NCI-H2196 treated with DMSO at 0.1 percent for 48 hours (cell line): ENCODE measurements at regions not wholly inside any gene's neighbourhood (a gene's known extent, or its start where the extent isn't known, plus 50 kb on each side); places are given as distances from the start of the nearest gene placed in this dataset.

Experiments used
- DNase-seq: peaks from one replicate; lab custom pipeline; 2025; ENCODE audit not compliant: unreplicated experiment; lab: John Stamatoyannopoulos, UW

GRCh38 chr13:97134364-97135095 lies 87.6 kb upstream of the MBNL2 start:
- no peak for DNase-seq

DNA sequence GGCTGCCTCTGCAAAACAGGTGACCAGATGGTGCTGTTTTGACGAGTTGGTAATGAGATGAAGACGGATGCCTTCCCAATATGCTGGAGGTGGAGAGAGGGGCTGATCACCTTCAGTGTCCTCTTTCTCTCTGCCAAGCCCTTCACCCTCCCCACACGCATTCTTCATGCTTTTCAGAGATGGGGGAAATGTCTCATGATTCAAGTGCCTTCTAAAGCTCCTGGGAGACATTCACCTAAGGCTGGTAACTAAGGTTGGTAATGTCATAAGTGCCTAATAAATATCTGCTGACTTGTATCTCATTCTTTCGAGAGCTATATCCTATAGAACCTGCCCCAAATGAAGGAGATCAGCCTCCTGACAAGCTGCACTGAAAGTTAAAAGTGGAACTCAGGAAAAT lies 86.2 kb upstream of the MBNL2 start:
- DNase-seq: no peak

DNA sequence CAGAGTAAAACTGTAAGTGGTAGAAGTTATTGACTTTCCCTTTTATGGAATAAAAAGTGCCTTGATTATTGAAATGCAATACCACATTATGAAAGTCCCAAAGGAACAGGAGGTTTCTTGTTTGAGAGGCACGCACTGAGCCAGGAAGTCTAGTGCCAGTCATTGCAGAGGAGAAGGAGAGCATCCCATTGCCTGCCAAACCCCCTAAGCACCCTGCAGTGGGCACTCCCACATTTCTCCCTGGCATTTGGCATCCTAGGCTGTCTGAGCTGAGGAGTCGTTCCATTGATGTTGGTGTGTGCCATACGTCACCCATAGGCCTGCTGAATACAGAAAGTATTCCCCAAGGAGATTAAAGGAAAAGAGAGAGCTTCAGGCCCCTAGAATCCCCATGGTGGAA lies 85.7 kb upstream of the MBNL2 start:
- DNase-seq: no peak

DNA sequence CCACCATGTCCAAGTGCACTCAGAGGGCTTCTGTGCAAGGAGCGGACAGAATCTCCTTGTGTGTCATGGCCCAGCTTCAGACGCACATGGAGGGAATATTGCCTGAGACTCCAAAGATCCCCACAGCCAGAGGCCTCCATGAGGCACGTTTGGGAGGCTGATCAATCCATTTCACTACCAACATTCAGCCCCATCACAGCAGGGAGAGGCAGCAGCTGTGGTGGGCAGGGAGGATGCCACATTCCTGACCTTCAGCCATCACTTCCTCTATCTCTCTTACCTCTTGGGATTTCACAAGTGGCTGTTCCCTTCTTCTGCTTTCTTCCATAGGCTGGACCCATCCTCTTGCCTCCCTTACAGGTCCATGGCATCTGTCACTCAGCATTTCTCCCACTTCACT lies 82.4 kb upstream of the MBNL2 start:
- no peak for DNase-seq

- no peak for DNase-seq
Observed at GRCh38 chr13:97140131-97140530, 82.0 kb upstream of the MBNL2 start.

DNA sequence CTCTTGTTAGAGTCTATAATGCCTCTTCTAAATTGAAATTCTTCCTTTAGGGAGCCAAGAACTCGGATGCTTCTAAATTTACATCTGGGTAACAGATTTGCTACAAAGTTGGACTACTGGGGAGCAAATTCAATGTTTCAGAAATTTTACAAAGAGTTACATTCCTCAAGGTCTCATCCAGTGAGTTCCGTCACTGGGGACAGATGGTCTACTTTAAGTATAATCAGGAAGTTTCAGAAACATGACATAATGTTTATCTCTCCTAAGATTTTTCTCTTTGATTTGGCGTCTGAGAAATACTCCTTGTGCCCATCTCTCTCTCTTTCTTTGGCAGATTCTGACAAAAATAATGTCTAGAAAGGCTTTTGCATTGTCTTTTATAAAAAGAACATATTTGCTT lies 81.5 kb upstream of the MBNL2 start:
- DNase-seq: no peak

GRCh38 chr13:97141097-97141496 lies 81.0 kb upstream of the MBNL2 start:
- no peak for DNase-seq

DNA sequence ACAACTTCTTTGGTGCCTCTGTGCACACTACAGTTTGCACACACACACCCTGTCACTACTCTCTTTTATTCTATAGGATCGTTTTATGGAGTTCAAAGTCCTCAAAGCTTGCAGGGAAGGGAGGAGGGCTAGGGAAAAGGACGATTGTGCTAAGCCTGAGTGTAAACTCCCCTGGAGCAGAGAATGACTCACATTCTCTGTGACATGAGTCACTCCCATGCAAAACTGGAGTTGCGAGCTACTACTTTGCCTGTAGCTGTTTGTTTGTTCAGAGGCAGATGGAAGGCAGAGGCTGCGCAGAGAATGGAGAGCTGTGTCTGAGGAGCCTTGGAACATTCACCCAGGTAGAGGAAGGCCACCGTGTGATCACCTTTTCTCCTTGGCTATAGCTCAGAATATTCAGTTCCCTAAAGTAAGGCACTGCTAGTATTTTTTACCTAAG lies 80.5 kb upstream of the MBNL2 start:
- no peak for DNase-seq

- DNase-seq: no peak
Observed at GRCh38 chr13:97142452-97142851, 79.7 kb upstream of the MBNL2 start.

- no peak for DNase-seq
Observed at GRCh38 chr13:97145057-97145456, 77.1 kb upstream of the MBNL2 start.

- no peak for DNase-seq
Observed at GRCh38 chr13:97148894-97149293, 73.2 kb upstream of the MBNL2 start.

GRCh38 chr13:97160421-97160820 lies 61.7 kb upstream of the MBNL2 start:
- DNase-seq: no peak

- DNase-seq: no peak
Observed at GRCh38 chr13:97161582-97162231, 60.4 kb upstream of the MBNL2 start.

GRCh38 chr13:97165502-97166425 lies 56.4 kb upstream of the MBNL2 start:
- DNase-seq: no peak

DNA sequence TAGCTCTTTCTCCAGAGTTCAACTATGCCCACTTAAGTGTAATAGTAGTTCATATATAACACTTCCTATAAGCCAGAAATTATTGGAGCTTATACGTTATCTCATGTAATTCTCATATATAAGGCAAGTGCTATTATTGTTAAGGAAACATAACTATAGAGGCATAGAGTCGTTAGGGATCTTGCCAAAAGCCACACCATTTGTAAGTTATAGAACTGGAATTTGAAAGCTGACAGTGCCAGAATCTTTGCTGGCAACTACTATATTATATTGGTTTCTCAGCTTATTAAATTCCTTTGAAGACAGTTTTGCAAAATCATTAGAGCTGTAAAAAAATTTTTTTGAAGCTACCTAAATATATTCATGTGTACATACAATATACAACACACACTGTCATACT lies 51.0 kb upstream of the MBNL2 start:
- no peak for DNase-seq
